ENCODE measurements at regions not wholly inside any gene's neighbourhood (a gene's known extent, or its start where the extent isn't known, plus 50 kb on each side); places are given as distances from the start of the nearest gene placed in this dataset.
"Not testable (repeated sequence)": the region's sequence is repeated elsewhere in the genome, so short reads cannot be mapped to it uniquely, and the experiment has no call there.

DNA sequence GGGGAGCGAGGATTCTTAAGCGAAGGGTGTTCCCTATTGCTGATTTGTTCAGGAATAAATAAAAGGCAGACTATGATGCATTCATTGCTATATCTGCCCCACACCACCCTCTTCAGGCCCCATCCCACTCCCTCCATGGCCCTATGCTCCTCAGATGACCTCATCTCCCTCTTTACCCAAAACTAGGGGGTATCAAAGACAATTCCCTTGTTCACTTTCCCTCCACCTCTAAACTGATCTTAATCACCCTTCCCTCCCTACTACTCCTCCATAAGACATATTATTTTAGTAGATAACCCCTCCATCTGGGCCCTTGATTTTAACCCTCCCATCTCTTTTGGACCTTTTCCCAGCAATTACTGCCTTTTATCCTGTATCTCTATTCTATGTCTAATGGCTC, 434.9 kb upstream of the RUNX1 start:
- DNase-seq, result no peak

DNA sequence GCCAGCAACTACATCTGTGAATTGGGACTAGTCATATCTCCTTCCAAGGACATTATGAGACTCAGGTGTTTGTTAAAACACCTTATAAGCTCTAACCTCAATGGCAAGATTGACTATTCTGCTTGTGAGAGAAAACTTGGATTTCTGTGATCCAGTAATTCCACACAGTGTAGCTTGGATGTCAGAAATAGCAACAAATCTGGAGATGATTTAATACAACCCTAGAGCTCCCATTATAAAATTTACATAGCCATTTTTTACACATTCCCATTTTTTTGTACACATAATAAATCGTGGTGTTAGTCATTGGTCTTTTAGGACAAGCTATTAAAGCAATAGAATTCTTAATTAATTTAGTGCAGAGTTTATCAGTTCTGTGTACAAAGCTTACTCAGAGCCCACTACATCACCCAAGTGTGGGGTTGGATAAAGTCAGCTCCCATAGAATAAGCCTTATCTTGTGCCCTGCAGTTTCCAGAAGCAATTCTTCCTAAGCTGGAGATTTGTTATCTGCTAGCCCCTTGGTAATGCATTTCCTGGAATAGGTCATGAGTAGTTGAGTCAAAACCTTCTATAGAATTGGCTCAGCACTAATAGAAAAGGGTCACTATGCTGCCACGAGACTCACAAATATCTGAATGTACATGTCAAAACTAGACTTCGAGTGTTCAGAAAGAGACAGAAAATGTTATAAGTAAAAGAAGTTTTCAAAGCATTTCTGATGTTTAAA, 434.0 kb upstream of the RUNX1 start:
- DNase-seq, result peak; percentile 45

GRCh38 chr21:35482096-35482495, 433.0 kb upstream of the RUNX1 start:
- DNase-seq, result no peak

GRCh38 chr21:35481005-35481404, 431.9 kb upstream of the RUNX1 start:
- DNase-seq, result no peak

GRCh38 chr21:35479529-35479928, 430.4 kb upstream of the RUNX1 start:
- DNase-seq, result no peak

DNA sequence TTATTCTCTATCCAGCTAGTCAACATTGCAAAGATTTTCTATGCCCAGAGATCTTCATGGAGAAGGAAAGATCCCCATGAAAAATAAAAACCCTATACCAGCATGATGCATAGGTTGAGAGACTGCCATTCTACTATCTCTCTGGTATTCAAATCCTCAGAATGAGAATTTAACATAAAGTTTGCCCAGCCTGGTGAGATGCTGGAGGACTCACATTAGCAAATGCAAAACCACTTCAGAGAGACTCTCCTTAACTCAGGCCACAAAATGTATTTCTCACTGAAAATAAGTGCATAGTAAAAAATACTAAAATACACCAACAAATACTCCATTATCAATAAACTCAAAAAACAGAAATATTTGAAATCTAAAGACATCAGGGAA, 430.0 kb upstream of the RUNX1 start:
- DNase-seq, result no peak

- DNase-seq, result no peak
Measured at GRCh38 chr21:35478161-35479064, 429.3 kb upstream of the RUNX1 start.

GRCh38 chr21:35477622-35478021, 428.5 kb upstream of the RUNX1 start:
- no peak for DNase-seq

DNA sequence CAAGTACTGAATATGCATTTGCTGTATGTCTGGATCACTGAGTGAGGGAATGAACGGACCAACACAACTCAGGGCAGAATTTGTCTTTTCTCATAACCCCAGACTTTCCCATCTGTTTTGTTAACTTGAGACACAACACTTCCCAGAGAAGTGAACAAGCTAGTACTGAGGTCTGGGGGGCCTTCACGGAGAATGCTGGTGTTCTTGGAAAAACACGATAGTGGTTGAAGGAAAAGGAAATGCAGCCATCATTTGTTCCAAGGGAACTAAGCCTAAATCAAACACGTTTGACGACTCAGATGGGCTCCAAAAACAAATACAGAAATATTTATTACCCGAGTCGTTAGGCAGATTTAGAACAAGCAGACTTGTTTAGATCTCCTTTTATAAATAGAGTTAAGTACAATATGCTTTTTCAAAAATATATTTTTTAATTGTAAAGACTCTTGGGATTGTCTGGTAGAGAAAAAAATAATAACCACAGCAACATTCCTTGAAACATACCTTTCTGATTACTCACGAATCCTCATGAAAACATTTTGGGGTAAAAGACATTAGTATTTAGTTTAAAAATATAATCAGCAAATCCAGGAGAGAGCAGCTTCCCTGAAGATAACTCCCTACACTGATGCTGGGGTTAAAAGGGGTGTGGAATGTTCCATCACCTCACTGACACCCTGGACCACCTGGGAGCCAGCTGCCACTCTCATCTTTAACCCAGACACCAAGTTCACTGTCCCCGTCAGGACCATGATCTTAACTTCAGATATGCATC, 427.7 kb upstream of the RUNX1 start:
- DNase-seq, result peak; percentile 78

DNA sequence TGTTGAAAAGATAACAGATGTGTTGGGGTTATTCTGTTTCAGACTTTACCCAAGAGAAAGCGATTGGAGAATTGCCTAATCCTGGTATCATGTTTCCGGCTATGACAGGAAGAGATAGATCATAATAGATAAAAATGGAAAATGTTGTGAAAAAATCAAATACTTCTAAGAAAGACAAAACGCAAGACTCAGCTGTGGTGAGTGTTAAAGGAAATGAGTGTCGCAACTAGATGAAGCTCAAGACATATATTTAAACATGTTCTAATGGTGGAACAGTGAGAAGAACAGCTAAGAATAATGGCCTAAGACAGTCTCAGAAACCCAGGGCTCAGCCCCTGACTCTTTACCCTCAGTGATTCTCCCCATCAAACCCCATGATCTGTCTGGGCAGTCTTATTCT, 426.7 kb upstream of the RUNX1 start:
- peak; percentile 81 for DNase-seq

DNA sequence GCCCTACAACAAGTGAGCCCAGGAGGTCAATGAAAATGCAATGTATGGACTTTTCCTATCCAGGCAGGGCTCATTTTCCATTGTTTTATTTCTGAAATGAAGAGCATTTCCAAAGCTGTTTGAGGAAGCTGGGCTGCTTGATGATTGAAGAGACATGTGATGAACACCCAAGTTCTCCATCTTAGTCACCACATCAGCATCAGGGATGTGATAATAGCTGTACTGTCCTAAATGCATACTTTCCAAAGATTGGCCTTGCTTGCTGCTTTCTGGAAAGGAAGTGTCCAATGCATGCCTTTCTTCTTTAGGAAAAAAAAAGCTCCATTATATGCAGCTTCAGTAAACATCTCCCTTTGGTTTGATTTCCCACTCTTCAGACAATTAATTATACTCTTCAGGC, 425.9 kb upstream of the RUNX1 start:
- peak; percentile 77 for DNase-seq

DNA sequence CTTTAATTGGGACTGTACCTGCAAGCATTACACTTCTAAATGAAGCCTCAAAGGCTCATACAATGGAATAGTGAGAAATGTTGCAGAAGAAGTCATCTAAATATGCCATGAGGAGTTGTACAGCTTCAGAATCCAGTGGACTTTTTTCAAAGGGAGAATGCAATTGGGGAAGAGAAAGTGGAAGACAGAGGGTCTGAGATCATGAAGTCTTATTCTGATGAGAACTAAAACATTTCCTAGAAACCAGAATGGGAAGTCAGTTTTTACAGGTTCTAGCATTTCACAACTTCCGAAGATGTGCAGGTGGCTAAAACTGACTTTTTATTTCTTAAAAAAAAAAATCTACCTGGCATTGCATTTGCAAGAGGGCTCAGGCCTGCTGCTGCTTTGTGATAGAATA, 424.4 kb upstream of the RUNX1 start:
- DNase-seq, result no peak

GRCh38 chr21:35470522-35470921, 421.4 kb upstream of the RUNX1 start:
- DNase-seq, result no peak

DNA sequence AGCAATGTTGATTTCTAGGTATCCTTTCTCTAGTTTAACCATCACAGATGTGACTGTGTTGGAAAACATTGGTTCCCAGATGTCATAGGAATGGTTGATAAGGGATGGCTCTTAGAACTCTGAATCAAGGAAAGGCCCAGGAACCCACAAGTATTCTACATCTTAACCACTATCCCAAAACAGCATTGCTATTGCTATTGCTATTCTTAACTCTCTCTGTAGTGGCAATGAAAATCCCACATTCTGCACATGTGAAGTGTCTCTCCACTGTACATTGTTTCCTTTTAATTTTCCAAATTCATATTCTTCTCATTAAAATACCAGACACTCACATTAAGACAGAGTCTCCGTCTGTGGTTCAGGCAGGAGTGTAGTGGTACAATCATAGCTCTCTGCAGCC, 420.4 kb upstream of the RUNX1 start:
- DNase-seq, result peak; percentile 86

DNA sequence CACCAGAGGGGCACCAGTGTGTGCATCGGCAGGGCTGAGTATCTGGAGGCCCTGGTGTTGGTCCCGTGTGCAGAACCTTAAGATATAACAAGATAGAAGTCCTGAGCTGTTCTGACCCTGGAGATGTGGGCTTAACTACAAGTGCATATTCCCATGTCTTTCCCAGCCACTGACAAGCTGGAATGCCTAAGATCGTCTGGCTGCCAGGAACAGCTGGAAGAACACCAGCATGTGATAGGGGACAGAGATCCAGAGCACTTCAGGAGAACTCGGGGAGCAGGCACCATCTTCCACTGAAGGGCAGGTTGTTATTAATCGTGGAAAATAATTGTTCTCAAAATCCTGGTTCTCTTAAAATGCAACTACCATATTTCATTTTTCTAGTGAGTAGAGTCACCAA, 419.9 kb upstream of the RUNX1 start:
- no peak for DNase-seq

DNA sequence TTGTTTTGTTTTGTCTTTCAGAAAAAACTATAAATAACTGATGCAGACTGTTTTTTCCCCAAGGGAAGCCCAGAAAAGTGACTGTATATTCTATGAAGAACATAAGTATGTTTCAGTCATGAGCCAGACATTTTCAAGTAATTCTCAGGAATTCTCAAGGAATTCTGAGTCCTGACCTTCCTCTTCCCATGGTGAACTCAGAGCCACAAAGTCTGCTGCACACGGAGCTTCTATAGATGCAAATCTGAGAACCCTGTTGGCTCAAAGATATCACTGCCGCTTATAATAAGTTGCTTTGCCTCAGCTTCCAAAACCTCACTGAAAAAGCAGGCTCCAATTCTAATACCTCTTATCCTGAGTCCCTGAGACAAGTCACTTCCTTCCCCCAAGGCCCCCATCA, 418.5 kb upstream of the RUNX1 start:
- DNase-seq, result peak; percentile 79

DNA sequence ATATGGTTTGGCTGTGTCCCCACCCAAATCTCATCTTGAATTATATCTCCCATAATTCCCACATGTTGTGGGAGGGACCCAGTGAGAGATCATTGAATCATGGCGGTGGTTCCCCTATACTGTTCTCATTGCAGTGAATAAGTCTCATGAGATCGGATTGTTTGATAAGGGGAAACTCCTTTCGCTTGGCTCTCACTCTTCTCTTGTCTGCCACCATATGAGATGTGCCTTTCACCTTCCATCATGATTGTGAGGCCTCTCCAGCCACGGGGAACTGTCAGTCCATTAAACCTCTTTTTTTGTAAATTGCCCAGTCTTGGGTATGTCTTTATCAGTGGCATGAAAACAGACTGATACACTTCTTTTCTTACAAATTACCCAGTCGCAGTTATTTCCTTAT, 417.6 kb upstream of the RUNX1 start:
- not testable (repeated sequence) for DNase-seq

GRCh38 chr21:35465741-35466140, 416.6 kb upstream of the RUNX1 start:
- DNase-seq, result no peak

GRCh38 chr21:35461700-35462099, 412.6 kb upstream of the RUNX1 start:
- no peak for DNase-seq

- no peak for DNase-seq
Measured at GRCh38 chr21:35460441-35460840, 411.3 kb upstream of the RUNX1 start.

GRCh38 chr21:35458405-35458804, 409.3 kb upstream of the RUNX1 start:
- no peak for DNase-seq

GRCh38 chr21:35457097-35457804, 408.1 kb upstream of the RUNX1 start:
- no peak for DNase-seq

GRCh38 chr21:35451276-35451675, 402.2 kb upstream of the RUNX1 start:
- DNase-seq, result no peak
